SH-SY5Y (cell line): ENCODE measurements at regions not wholly inside any gene's neighbourhood (a gene's known extent, or its start where the extent isn't known, plus 50 kb on each side); places are given as distances from the start of the nearest gene placed in this dataset.

Source experiments
- GATA2 ChIP-seq: IDR thresholded peaks from 2 replicates; pipeline ENCODE4 v1.6.1; 2011; ENCODE audit warnings: mild to moderate bottlenecking, low read depth, low read length
- GATA3 ChIP-seq: IDR thresholded peaks from 2 replicates; pipeline ENCODE4 v1.6.1; 2011; ENCODE audit warnings: low read depth, mild to moderate bottlenecking, low read length, moderate library complexity

DNA sequence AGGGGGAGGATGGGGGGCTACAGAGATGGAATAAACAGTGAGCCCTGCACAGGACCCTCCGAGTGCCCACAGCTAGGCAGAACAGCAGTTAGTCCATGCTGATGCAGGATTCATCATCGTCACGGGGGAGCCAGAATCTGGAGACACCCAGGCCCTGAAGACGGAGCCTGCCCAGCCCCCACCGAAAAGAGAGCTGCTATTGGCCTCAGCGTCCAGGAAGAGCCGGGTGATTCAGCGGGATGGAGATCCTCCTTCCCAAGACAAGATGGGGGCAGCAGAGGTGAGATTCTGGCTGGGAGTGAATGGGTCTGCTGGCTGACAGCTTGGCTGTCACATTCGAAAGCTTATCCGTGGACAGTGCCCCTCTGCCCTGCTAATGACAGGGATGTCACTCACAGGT is 133.6 kb upstream of the CRHR1 start:
- TF ChIP-seq GATA3 (no peak), GATA2 (no peak)
